Gastroesophageal sphincter (tissue), 3 donors: ENCODE measurements at regions not wholly inside any gene's neighbourhood (a gene's known extent, or its start where the extent isn't known, plus 50 kb on each side); places are given as distances from the start of the nearest gene placed in this dataset.

Source experiments
- CTCF ChIP-seq, 4 experiments: fragments of 200-600 bp in 2 of 4; fragments of 450-650 bp in 2 of 4; sonication (generic) in 1 of 4; IDR thresholded peaks; one replicate each; pipeline ENCODE4 v1.5.1; 2017 to 2019; ENCODE audit warnings: antibody characterized with exemption in 4 of 4, mild to moderate bottlenecking in 2 of 4, moderate library complexity in 2 of 4
- EP300 ChIP-seq: sonication (generic); formaldehyde crosslinking; IDR thresholded peaks from one replicate; pipeline ENCODE4 v1.6.1; 2017; ENCODE audit warnings: antibody characterized with exemption, mild to moderate bottlenecking
- POLR2A ChIP-seq, 2 donors: fragments of 450-650 bp; IDR thresholded peaks; one replicate each; pipeline ENCODE4 v1.6.1; 2017; ENCODE audit warnings: antibody characterized with exemption in 2 of 2, mild to moderate bottlenecking in 2 of 2, moderate library complexity in 1 of 2
- POLR2AphosphoS5 ChIP-seq: sonication (generic); formaldehyde crosslinking; IDR thresholded peaks from one replicate; pipeline ENCODE4 v1.6.1; 2017; ENCODE audit warnings: antibody characterized with exemption

- no peak for TF ChIP-seq POLR2A (IDR thresholded peaks at IDR 0.05)
- no peak for TF ChIP-seq CTCF (IDR thresholded peaks at IDR 0.05)
- no peak for TF ChIP-seq EP300
- TF ChIP-seq POLR2AphosphoS5, result no peak
Measured at GRCh38 chr16:85526185-85526974, 86.7 kb upstream of the GSE1 start.
